ENCODE measurements at regions not wholly inside any gene's neighbourhood (a gene's known extent, or its start where the extent isn't known, plus 50 kb on each side); places are given as distances from the start of the nearest gene placed in this dataset.

- TF ChIP-seq, protein P1, sequence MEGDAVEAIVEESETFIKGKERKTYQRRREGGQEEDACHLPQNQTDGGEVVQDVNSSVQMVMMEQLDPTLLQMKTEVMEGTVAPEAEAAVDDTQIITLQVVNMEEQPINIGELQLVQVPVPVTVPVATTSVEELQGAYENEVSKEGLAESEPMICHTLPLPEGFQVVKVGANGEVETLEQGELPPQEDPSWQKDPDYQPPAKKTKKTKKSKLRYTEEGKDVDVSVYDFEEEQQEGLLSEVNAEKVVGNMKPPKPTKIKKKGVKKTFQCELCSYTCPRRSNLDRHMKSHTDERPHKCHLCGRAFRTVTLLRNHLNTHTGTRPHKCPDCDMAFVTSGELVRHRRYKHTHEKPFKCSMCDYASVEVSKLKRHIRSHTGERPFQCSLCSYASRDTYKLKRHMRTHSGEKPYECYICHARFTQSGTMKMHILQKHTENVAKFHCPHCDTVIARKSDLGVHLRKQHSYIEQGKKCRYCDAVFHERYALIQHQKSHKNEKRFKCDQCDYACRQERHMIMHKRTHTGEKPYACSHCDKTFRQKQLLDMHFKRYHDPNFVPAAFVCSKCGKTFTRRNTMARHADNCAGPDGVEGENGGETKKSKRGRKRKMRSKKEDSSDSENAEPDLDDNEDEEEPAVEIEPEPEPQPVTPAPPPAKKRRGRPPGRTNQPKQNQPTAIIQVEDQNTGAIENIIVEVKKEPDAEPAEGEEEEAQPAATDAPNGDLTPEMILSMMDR (IDR thresholded peaks at IDR 0.05): no peak
- no peak for TF ChIP-seq ZFX (IDR thresholded peaks at IDR 0.05; ENCODE audit: borderline replicate concordance)
Observed at GRCh38 chr1:232287676-232288569, 342.0 kb downstream of the SIPA1L2 start.

Measured in 22Rv1 (cell line).